Ovary (tissue), 3 donors: ENCODE measurements at regions not wholly inside any gene's neighbourhood (a gene's known extent, or its start where the extent isn't known, plus 50 kb on each side); places are given as distances from the start of the nearest gene placed in this dataset.
"Not testable (repeated sequence)": the region's sequence is repeated elsewhere in the genome, so short reads cannot be mapped to it uniquely, and the experiment has no call there.

Experiments
- CTCF ChIP-seq, 3 donors: fragments of 450-650 bp in 2 of 3; fragments of 200-600 bp in 1 of 3; IDR thresholded peaks; one replicate each; pipeline versions ENCODE4 v1.5.1 to v1.8.0; 2016 to 2022; ENCODE audit warnings: antibody characterized with exemption in 3 of 3, mild to moderate bottlenecking in 1 of 3
- EP300 ChIP-seq: sonication (generic); formaldehyde crosslinking; IDR thresholded peaks from one replicate; pipeline ENCODE4 v1.6.1; 2017; ENCODE audit warnings: antibody characterized with exemption
- POLR2A ChIP-seq: fragments of 450-650 bp; IDR thresholded peaks from one replicate; pipeline ENCODE4 v1.6.1; 2017; ENCODE audit warnings: antibody characterized with exemption, mild to moderate bottlenecking, moderate library complexity
- donor health status: DM: no; HTN: no; CAD: no.

GRCh38 chr4:128672596-128672995, 136.9 kb upstream of the JADE1 start:
- not testable (repeated sequence) for TF ChIP-seq CTCF (IDR thresholded peaks at IDR 0.05); POLR2A; EP300
